OCI-LY1 (cell line): ENCODE measurements at regions not wholly inside any gene's neighbourhood (a gene's known extent, or its start where the extent isn't known, plus 50 kb on each side); places are given as distances from the start of the nearest gene placed in this dataset.

ENCODE experiments used
- H2AFZ ChIP-seq: fragments of 200-600 bp; sonication (generic), shearing (Covaris generic); 2 replicates; pipeline ENCODE4 v1.6.0; 2014; ENCODE audit warnings: antibody characterized with exemption, mild to moderate bottlenecking, low read length
- H3F3A ChIP-seq: fragments of 200-600 bp; sonication (generic), shearing (Covaris generic); 2 replicates; pipeline ENCODE4 v1.6.0; 2014; ENCODE audit warnings: mild to moderate bottlenecking, antibody characterized with exemption, low read length, moderate library complexity; ENCODE audit not compliant: insufficient read depth
- H3K27ac ChIP-seq: fragments of 200-600 bp; sonication (generic); 2 replicates; pipeline ENCODE4 v1.5.1; 2014; ENCODE audit warnings: low read length, mixed run types, mild to moderate bottlenecking, low read depth; ENCODE audit not compliant: poor library complexity, severe bottlenecking
- H3K27me3 ChIP-seq: fragments of 200-600 bp; sonication (generic); 2 replicates; pipeline ENCODE4 v1.6.0; 2014; ENCODE audit warnings: antibody characterized with exemption, mild to moderate bottlenecking, low read length, moderate library complexity; ENCODE audit not compliant: insufficient read depth
- H3K36me3 ChIP-seq: fragments of 200-600 bp; sonication (generic); 2 replicates; pipeline ENCODE4 v1.6.1; 2014; ENCODE audit warnings: mild to moderate bottlenecking, antibody characterized with exemption, low read length, moderate library complexity, mixed read lengths; ENCODE audit not compliant: insufficient read depth
- H3K4me1 ChIP-seq: fragments of 200-600 bp; sonication (generic); 2 replicates; pipeline ENCODE4 v1.5.1; 2014; ENCODE audit warnings: mild to moderate bottlenecking, low read length, moderate library complexity; ENCODE audit not compliant: insufficient read depth, severe bottlenecking
- H3K4me2 ChIP-seq: fragments of 200-600 bp; sonication (generic), shearing (Covaris generic); 2 replicates; pipeline ENCODE4 v1.6.1; 2014; ENCODE audit warnings: low read length
- H3K4me3 ChIP-seq: fragments of 200-600 bp; sonication (generic); 2 replicates; pipeline ENCODE4 v1.5.1; 2014; ENCODE audit warnings: low read length, low read depth, mild to moderate bottlenecking, mixed read lengths; ENCODE audit not compliant: poor library complexity, severe bottlenecking
- H3K79me2 ChIP-seq: fragments of 200-600 bp; shearing (Covaris generic); 2 replicates; pipeline ENCODE4 v1.6.1; 2016; ENCODE audit warnings: mixed run types, low read length, mixed read lengths; ENCODE audit not compliant: insufficient read depth
- H3K9ac ChIP-seq: fragments of 200-600 bp; sonication (generic), shearing (Covaris generic); 2 replicates; pipeline ENCODE4 v1.6.1; 2014; ENCODE audit warnings: mild to moderate bottlenecking, low read length, mixed read lengths
- H3K9me2 ChIP-seq: fragments of 200-600 bp; sonication (generic), shearing (Covaris generic); 2 replicates; pipeline ENCODE4 v1.6.1; 2014; ENCODE audit warnings: low read depth, mild to moderate bottlenecking, low read length, mixed read lengths
- H3K9me3 ChIP-seq: fragments of 200-600 bp; shearing (Covaris generic); 2 replicates; pipeline ENCODE4 v1.6.1; 2014; ENCODE audit warnings: low read length, mixed read lengths
- H4K20me1 ChIP-seq: fragments of 200-600 bp; sonication (generic), shearing (Covaris generic); 2 replicates; pipeline ENCODE4 v1.6.0; 2016; ENCODE audit warnings: mild to moderate bottlenecking, low read length; ENCODE audit not compliant: insufficient read depth
- CTCF ChIP-seq: fragments of 200-600 bp; sonication (generic), shearing (Covaris generic); IDR thresholded peaks from 2 replicates; pipeline ENCODE4 v1.5.1; 2017; ENCODE audit warnings: mild to moderate bottlenecking, antibody characterized with exemption, low read length, moderate library complexity, mixed read lengths
- EZH2 ChIP-seq: fragments of 200-600 bp; sonication (generic), shearing (Covaris generic); IDR thresholded peaks from 2 replicates; pipeline ENCODE4 v1.8.0; 2017; ENCODE audit warnings: borderline replicate concordance, mixed run types, mild to moderate bottlenecking, antibody characterized with exemption, low read length, moderate library complexity, mixed read lengths

DNA sequence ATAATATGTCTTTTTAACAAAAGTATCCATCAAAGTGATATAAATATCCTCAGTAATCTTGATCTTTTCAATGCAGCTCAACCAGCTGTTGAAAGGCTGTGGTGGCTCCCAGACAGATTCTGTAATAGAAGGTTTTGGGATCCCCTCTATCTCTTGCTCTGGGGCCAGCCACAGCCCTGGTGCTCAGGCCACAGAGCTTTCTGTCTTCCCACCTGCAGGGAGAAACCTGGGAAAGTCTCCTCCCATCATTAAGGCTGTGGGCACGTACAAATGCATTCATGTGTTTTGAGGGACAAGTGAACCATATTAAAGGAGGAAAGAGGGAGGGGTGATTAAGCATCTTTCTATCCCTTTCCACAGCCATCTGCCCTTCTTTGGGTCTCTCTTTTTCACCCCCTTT, 183.1 kb downstream of the PRDM13 start:
- no peaks in the 10 kb centered on the region for H3K27me3 ChIP-seq
- no peaks in the 10 kb centered on the region for H3K9me2 ChIP-seq
- H4K20me1 ChIP-seq: no peaks in the 10 kb centered on the region
- no peak overlapping the region for H3K9ac ChIP-seq
- no peaks in the 10 kb centered on the region for H3K4me1 ChIP-seq
- H3K79me2 ChIP-seq: no peaks in the 10 kb centered on the region
- TF ChIP-seq EZH2: no peak
- TF ChIP-seq CTCF: no peak
- H3K4me3 ChIP-seq: no peak overlapping the region
- H3F3A ChIP-seq: no peaks in the 10 kb centered on the region
- H3K36me3 ChIP-seq: no peaks in the 10 kb centered on the region
- H3K4me2 ChIP-seq: no peak overlapping the region
- H3K27ac ChIP-seq: no peak overlapping the region
- no peak overlapping the region for H2AFZ ChIP-seq
- no peaks in the 10 kb centered on the region for H3K9me3 ChIP-seq

DNA sequence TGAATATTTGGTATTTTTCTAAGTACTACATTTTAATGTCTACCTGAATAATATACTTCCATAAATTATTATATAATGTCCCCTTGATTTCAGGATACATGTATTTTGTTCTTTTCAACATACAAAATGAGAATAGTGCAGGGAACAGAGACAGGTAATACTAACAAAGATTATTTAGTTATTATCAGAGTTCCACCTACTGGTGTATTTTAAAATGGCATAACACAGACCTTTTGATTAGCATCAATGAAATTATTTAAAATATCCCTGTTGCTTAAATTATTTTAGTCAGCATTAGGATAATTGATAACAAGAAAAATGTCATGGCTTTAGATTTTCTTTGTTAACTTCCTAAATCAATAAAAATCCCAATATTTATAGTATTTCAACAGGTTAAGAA, 184.0 kb downstream of the PRDM13 start:
- no peaks in the 10 kb centered on the region for H3F3A ChIP-seq
- TF ChIP-seq CTCF (peak; percentile 39), EZH2 (no peak)

DNA sequence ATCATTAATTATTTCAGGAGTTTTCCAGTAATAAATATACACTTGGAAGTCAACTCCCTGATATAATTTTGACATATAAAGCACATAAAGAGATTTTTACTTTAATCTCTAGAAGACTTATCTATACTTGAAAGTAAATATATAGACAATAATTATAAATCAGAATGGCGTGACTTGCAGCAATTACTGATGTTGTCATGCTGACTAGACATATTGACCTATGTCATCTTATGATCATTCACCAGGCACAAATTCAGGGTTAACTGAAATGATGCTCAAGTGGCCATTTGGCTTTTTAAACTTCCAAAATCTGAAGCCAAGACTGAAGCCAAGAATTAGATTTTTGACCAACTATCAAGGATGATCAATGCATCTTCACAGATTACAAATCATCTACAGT, 192.2 kb downstream of the MCHR2 start:
- Histone ChIP-seq H3K4me3 (no peak overlapping the region), H3K9me2 (no peaks in the 10 kb centered on the region), H3K27me3 (no peaks in the 10 kb centered on the region), H3K9me3 (no peaks in the 10 kb centered on the region), H3K4me2 (no peak overlapping the region), H4K20me1 (no peaks in the 10 kb centered on the region), H3K27ac (no peak overlapping the region), H3K36me3 (no peaks in the 10 kb centered on the region), H3K9ac (no peak overlapping the region), H2AFZ (no peak overlapping the region), H3K79me2 (no peaks in the 10 kb centered on the region), H3F3A (no peaks in the 10 kb centered on the region), H3K4me1 (no peaks in the 10 kb centered on the region)
- TF ChIP-seq EZH2 (no peak), CTCF (no peak)

More for the DNA sequence above, 184.0 kb downstream of the PRDM13 start:
- Histone ChIP-seq H4K20me1 (no peaks in the 10 kb centered on the region), H3K36me3 (no peaks in the 10 kb centered on the region), H3K27me3 (no peaks in the 10 kb centered on the region), H3K4me1 (no peaks in the 10 kb centered on the region), H3K4me3 (no peak overlapping the region), H3K79me2 (no peaks in the 10 kb centered on the region), H3K9me2 (no peaks in the 10 kb centered on the region), H2AFZ (no peak overlapping the region), H3K27ac (no peak overlapping the region), H3K9me3 (no peaks in the 10 kb centered on the region), H3K9ac (no peak overlapping the region), H3K4me2 (no peak overlapping the region)
